H1 (cell line): ENCODE measurements at regions not wholly inside any gene's neighbourhood (a gene's known extent, or its start where the extent isn't known, plus 50 kb on each side); places are given as distances from the start of the nearest gene placed in this dataset.

Experiments used
- CTCF ChIA-PET: fragments of 300-600 bp; sonication (Branson Sonifier 250); formaldehyde crosslinking; loops from one replicate; lab custom pipeline; 2021; ENCODE audit not compliant: partially characterized antibody; lab: Charles Lee
- POLR2A ChIA-PET: fragments of 300-600 bp; sonication (Branson Sonifier 250); formaldehyde crosslinking; loops from one replicate; lab custom pipeline; 2021; ENCODE audit warnings: inconsistent platforms; ENCODE audit not compliant: partially characterized antibody; lab: Charles Lee
- DNase-seq, 2 experiments: peaks; one replicate each; pipeline versions ENCODE4 v3.0.0 to v3.0.0-alpha.2; 2010 to 2022; ENCODE audit warnings: low spot score in 2 of 2, low read depth in 1 of 2, mixed read lengths in 1 of 2
- FAIRE-seq: peaks from 2 replicates; lab custom pipeline; 2011; peaks lifted over from hg19 to GRCh38; lab: Jason Lieb, UNC
- H2AFZ ChIP-seq: 2 replicates; pipeline ENCODE4 v1.8.1; 2012; ENCODE audit warnings: low read length, inconsistent platforms
- H2AK5ac ChIP-seq: 2 replicates; pipeline ENCODE4 v1.6.1; 2013; ENCODE audit warnings: low read depth, low read length
- H2BK120ac ChIP-seq: replicated peaks from 2 replicates; pipeline ENCODE3; 2013; ENCODE audit warnings: low read depth, low read length, inconsistent platforms
- H2BK12ac ChIP-seq: 2 replicates; pipeline ENCODE4 v1.6.1; 2013; ENCODE audit warnings: low read depth, low read length
- H2BK15ac ChIP-seq: 2 replicates; pipeline ENCODE4 v1.6.1; 2013; ENCODE audit warnings: low read length
- H2BK20ac ChIP-seq: 2 replicates; pipeline ENCODE4 v1.6.1; 2013; ENCODE audit warnings: low read length
- H2BK5ac ChIP-seq: 2 replicates; pipeline ENCODE4 v1.6.1; 2013; ENCODE audit warnings: low read depth, low read length
- H3K14ac ChIP-seq: 2 replicates; pipeline ENCODE4 v1.6.1; 2013; ENCODE audit warnings: inconsistent platforms; ENCODE audit not compliant: insufficient read length
- H3K18ac ChIP-seq: 2 replicates; pipeline ENCODE4 v1.6.1; 2013; ENCODE audit warnings: low read length; ENCODE audit errors: extremely low read depth
- H3K23ac ChIP-seq: 2 replicates; pipeline ENCODE4 v1.6.1; 2013; ENCODE audit warnings: inconsistent platforms; ENCODE audit not compliant: insufficient read length
- H3K23me2 ChIP-seq: 2 replicates; pipeline ENCODE4 v1.6.1; 2013; ENCODE audit warnings: low read depth, low read length
- H3K27ac ChIP-seq: 2 replicates; pipeline ENCODE4 v1.6.1; 2011; ENCODE audit warnings: low read depth, low read length, inconsistent platforms
- H3K27me3 ChIP-seq, 4 experiments: replicated peaks in 1 of 4; 1 replicate in 1 of 4; 2 replicates in 3 of 4; pipeline versions ENCODE4 v1.6.1 to v1.8.1; 2011 to 2013; ENCODE audit warnings: low read length in 3 of 4, mild to moderate bottlenecking in 3 of 4, inconsistent platforms in 2 of 4, mixed read lengths in 2 of 4, moderate library complexity in 1 of 4; ENCODE audit not compliant: control insufficient read depth in 3 of 4, insufficient read depth in 3 of 4; ENCODE audit errors: extremely low read depth in 1 of 4
- H3K36me3 ChIP-seq, 4 experiments: 2 replicates each; pipeline versions ENCODE4 v1.6.1 to v1.8.1; 2011 to 2013; ENCODE audit warnings: mild to moderate bottlenecking in 4 of 4, low read length in 3 of 4, moderate library complexity in 2 of 4, control low read depth in 1 of 4, inconsistent platforms in 1 of 4; ENCODE audit not compliant: insufficient read depth in 4 of 4, control insufficient read depth in 2 of 4
- H3K4ac ChIP-seq: replicated peaks from 2 replicates; pipeline ENCODE3; 2013; ENCODE audit warnings: low read length, low read depth, mixed read lengths, inconsistent platforms; ENCODE audit not compliant: insufficient read length
- H3K4me1 ChIP-seq, 4 experiments: replicated peaks in 1 of 4; 1 replicate in 1 of 4; 2 replicates in 3 of 4; pipeline versions ENCODE4 v1.6.1 to v1.8.1; 2011 to 2013; ENCODE audit warnings: low read length in 3 of 4, inconsistent platforms in 2 of 4, mixed read lengths in 1 of 4; ENCODE audit not compliant: insufficient read depth in 4 of 4, control insufficient read depth in 3 of 4
- H3K4me2 ChIP-seq, 2 experiments: 2 replicates each; pipeline versions ENCODE4 v1.6.1 to v1.8.1; 2011 to 2013; ENCODE audit warnings: low read depth in 2 of 2, low read length in 2 of 2, control low read depth in 1 of 2, inconsistent platforms in 1 of 2, mild to moderate bottlenecking in 1 of 2; ENCODE audit not compliant: insufficient read depth in 1 of 2
- H3K4me3 ChIP-seq, 4 experiments: fragments of 200-600, 300-600 bp in 1 of 4; sonication (generic), shearing (Covaris generic), sonication (Bioruptor Twin) in 1 of 4; 2 replicates each; pipeline versions ENCODE4 v1.5.1 to v1.8.1; 2011 to 2016; ENCODE audit warnings: low read length in 4 of 4, low read depth in 3 of 4, control low read depth in 2 of 4, inconsistent platforms in 2 of 4, mild to moderate bottlenecking in 2 of 4, mixed read lengths in 1 of 4, moderate library complexity in 1 of 4; ENCODE audit not compliant: insufficient read depth in 2 of 4; ENCODE audit errors: extremely low read depth in 1 of 4
- H3K56ac ChIP-seq: replicated peaks from 2 replicates; pipeline ENCODE3; 2013; ENCODE audit warnings: low read depth, mild to moderate bottlenecking, mixed read lengths, low read length, inconsistent platforms; ENCODE audit not compliant: insufficient read length
- H3K79me1 ChIP-seq: 2 replicates; pipeline ENCODE4 v1.6.1; 2013; ENCODE audit warnings: low read depth, low read length, control low read depth
- H3K79me2 ChIP-seq, 2 experiments: 2 replicates each; pipeline versions ENCODE4 v1.6.1 to v1.8.1; 2012 to 2013; ENCODE audit warnings: low read length in 2 of 2, mild to moderate bottlenecking in 2 of 2, inconsistent platforms in 1 of 2; ENCODE audit not compliant: insufficient read depth in 2 of 2, control insufficient read depth in 1 of 2
- H3K9ac ChIP-seq, 4 experiments: replicated peaks in 1 of 4; 1 replicate in 1 of 4; 2 replicates in 3 of 4; pipeline versions ENCODE4 v1.6.1 to v1.8.1; 2011 to 2013; ENCODE audit warnings: low read depth in 3 of 4, low read length in 3 of 4, control low read depth in 2 of 4, mild to moderate bottlenecking in 2 of 4, moderate library complexity in 2 of 4, inconsistent platforms in 1 of 4; ENCODE audit errors: extremely low read depth in 1 of 4
- H3K9me3 ChIP-seq, 2 experiments: 2 replicates each; pipeline versions ENCODE4 v1.6.1 to v1.8.1; 2012 to 2013; ENCODE audit warnings: mild to moderate bottlenecking in 2 of 2, moderate library complexity in 2 of 2, control low read depth in 1 of 2, inconsistent platforms in 1 of 2, low read depth in 1 of 2, low read length in 1 of 2, mixed read lengths in 1 of 2; ENCODE audit not compliant: insufficient read depth in 2 of 2
- H4K20me1 ChIP-seq, 2 experiments: replicated peaks in 1 of 2; 2 replicates each; pipeline versions ENCODE3 to v1.8.1; 2011 to 2013; ENCODE audit warnings: inconsistent platforms in 2 of 2, low read length in 2 of 2, mild to moderate bottlenecking in 1 of 2; ENCODE audit not compliant: insufficient read depth in 2 of 2, control insufficient read depth in 1 of 2
- H4K5ac ChIP-seq: 2 replicates; pipeline ENCODE4 v1.6.1; 2013; ENCODE audit warnings: low read length, low read depth, mixed read lengths, inconsistent platforms; ENCODE audit not compliant: insufficient read length
- H4K8ac ChIP-seq: 2 replicates; pipeline ENCODE4 v1.8.0; 2013; ENCODE audit warnings: mild to moderate bottlenecking, moderate library complexity, low read length, inconsistent platforms; ENCODE audit not compliant: insufficient read depth; ENCODE audit errors: extremely low read depth
- H4K91ac ChIP-seq: replicated peaks from 2 replicates; pipeline ENCODE3; 2013; ENCODE audit warnings: low read length, mixed read lengths, inconsistent platforms; ENCODE audit not compliant: insufficient read length
- ATF3 ChIP-seq: IDR thresholded peaks from 2 replicates; pipeline ENCODE4 v1.6.1; 2011; ENCODE audit warnings: low read depth, mild to moderate bottlenecking, low read length; ENCODE audit not compliant: insufficient read depth
- BCL11A ChIP-seq, 2 experiments: IDR thresholded peaks; one replicate each; pipeline ENCODE4 v1.6.1; 2011; ENCODE audit warnings: low read depth in 2 of 2, low read length in 2 of 2, mild to moderate bottlenecking in 2 of 2
- CREB1 ChIP-seq: IDR thresholded peaks from 2 replicates; pipeline ENCODE4 v1.6.1; 2012; ENCODE audit warnings: inconsistent platforms
- EGR1 ChIP-seq: IDR thresholded peaks from 2 replicates; pipeline ENCODE4 v1.6.1; 2011; ENCODE audit warnings: low read depth, low read length, borderline replicate concordance
- KDM5A ChIP-seq: fragments of 200-600 bp; IDR thresholded peaks from 2 replicates; pipeline ENCODE4 v1.7.1; 2012; ENCODE audit warnings: mild to moderate bottlenecking, low read length, inconsistent platforms, mixed read lengths
- NANOG ChIP-seq: IDR thresholded peaks from 2 replicates; pipeline ENCODE4 v1.6.1; 2011; ENCODE audit warnings: low read length, low read depth, mild to moderate bottlenecking, inconsistent platforms; ENCODE audit not compliant: insufficient read depth, poor library complexity, severe bottlenecking
- POLR2A ChIP-seq, 2 experiments: IDR thresholded peaks; 1 replicate in 1 of 2; 2 replicates in 1 of 2; pipeline ENCODE4 v1.6.1; 2011; ENCODE audit warnings: low read depth in 2 of 2, low read length in 2 of 2, mild to moderate bottlenecking in 2 of 2; ENCODE audit errors: control extremely low read depth in 1 of 2
- POLR2AphosphoS5 ChIP-seq: IDR thresholded peaks from 2 replicates; pipeline ENCODE4 v1.6.1; 2011; ENCODE audit warnings: low read depth, low read length
- RAD21 ChIP-seq, 2 experiments: IDR thresholded peaks in 1 of 2; conservative IDR thresholded peaks in 1 of 2; 2 replicates each; pipeline ENCODE4 v1.6.1; 2011; ENCODE audit warnings: low read depth in 2 of 2, low read length in 2 of 2, improper control_type of control experiment in 1 of 2, inconsistent platforms in 1 of 2, mild to moderate bottlenecking in 1 of 2, moderate library complexity in 1 of 2
- SIRT6 ChIP-seq: IDR thresholded peaks from one replicate; pipeline ENCODE4 v1.7.1; 2012; ENCODE audit warnings: low read length, inconsistent platforms
- SIX5 ChIP-seq: IDR thresholded peaks from 2 replicates; pipeline ENCODE4 v1.6.1; 2011; ENCODE audit warnings: mild to moderate bottlenecking, low read depth, low read length
- SP2 ChIP-seq: IDR thresholded peaks from 2 replicates; pipeline ENCODE4 v1.6.1; 2012; ENCODE audit warnings: mild to moderate bottlenecking, low read length, inconsistent platforms
- SUZ12 ChIP-seq: fragments of 200-600 bp; sonication (generic); IDR thresholded peaks from 2 replicates; pipeline ENCODE4 v1.6.1; 2012; ENCODE audit warnings: mild to moderate bottlenecking, inconsistent platforms, low read length, moderate library complexity, mixed read lengths
- TAF1 ChIP-seq: IDR thresholded peaks from 2 replicates; pipeline ENCODE4 v1.6.1; 2011; ENCODE audit warnings: mild to moderate bottlenecking, low read depth, low read length
- TBP ChIP-seq: IDR thresholded peaks from 2 replicates; pipeline ENCODE4 v1.6.1; 2011; ENCODE audit warnings: low read depth, low read length, improper control_type of control experiment
- TCF12 ChIP-seq: IDR thresholded peaks from 2 replicates; pipeline ENCODE4 v1.6.1; 2011; ENCODE audit warnings: low read depth, mild to moderate bottlenecking, low read length
- TEAD4 ChIP-seq: IDR thresholded peaks from 2 replicates; pipeline ENCODE4 v1.6.1; 2012; ENCODE audit warnings: low read depth, low read length, inconsistent platforms, mixed read lengths
- WGBS, 2 experiments: shearing (Covaris generic) in 1 of 2; methylation state at CpG; one replicate each; pipeline versions ENCODE4 v1.1.6 to v1.1.7; 2013 to 2015; ENCODE audit warnings: low lambda C conversion rate in 2 of 2, mixed read lengths in 2 of 2, inconsistent platforms in 1 of 2, low coverage in 1 of 2, missing lambda C conversion rate in 1 of 2; ENCODE audit not compliant: insufficient replicate concordance in 2 of 2, insufficient coverage in 1 of 2, insufficient read length in 1 of 2; ENCODE audit errors: extremely low coverage in 1 of 2, missing lambda C conversion rate in 1 of 2; 5-methylcytosine and 5-hydroxymethylcytosine counted together

- H3K4me1 ChIP-seq = no peaks in the 10 kb centered on the region
- no peaks in the 10 kb centered on the region for H3K36me3 ChIP-seq
- no peak overlapping the region for H2BK20ac ChIP-seq
- H2BK12ac ChIP-seq = no peak overlapping the region
- H2BK5ac ChIP-seq = no peak overlapping the region
- H2BK15ac ChIP-seq = no peak overlapping the region
- no peak overlapping the region for H2AK5ac ChIP-seq
- H4K20me1 ChIP-seq = no peaks in the 10 kb centered on the region
- WGBS, 2 experiments = 88% methylated on average over 1 of the region's 1 CpG; no CpG with 5 or more reads in 1 of the 2 experiments
- no peak overlapping the region for H3K56ac ChIP-seq
- H4K8ac ChIP-seq = no peak overlapping the region
- H3K9me3 ChIP-seq = no peaks in the 10 kb centered on the region
- H3K23me2 ChIP-seq = no peaks in the 10 kb centered on the region; the same call in 1 of the 2 replicates
- no peak for DNase-seq
- H3K27me3 ChIP-seq = no peaks in the 10 kb centered on the region
- H3K79me2 ChIP-seq = no peaks in the 10 kb centered on the region
- no peak overlapping the region for H3K4me2 ChIP-seq
- no peak overlapping the region for H3K9ac ChIP-seq
- H3K4me3 ChIP-seq = no peak overlapping the region
- no peak overlapping the region for H2BK120ac ChIP-seq
- no peak overlapping the region for H4K91ac ChIP-seq
- H3K4ac ChIP-seq = no peak overlapping the region
- H3K27ac ChIP-seq = no peak overlapping the region
- no peaks in the 10 kb centered on the region for H3K79me1 ChIP-seq
- no peak overlapping the region for H3K18ac ChIP-seq
- ChIA-PET POLR2A (no interaction called here), CTCF (interaction anchor here (1.7 to 5.0 kb wide), 2 partner anchors 11 to 16 kb away, joined by 3 to 27 read pairs; no protein-coding TSS in a partner anchor)
- no peak overlapping the region for H3K14ac ChIP-seq
- H2AFZ ChIP-seq = no peak overlapping the region
- FAIRE-seq = no peak
- H3K23ac ChIP-seq = no peak overlapping the region
- H4K5ac ChIP-seq = no peak overlapping the region
- TF ChIP-seq CREB1 (no peak), EGR1 (no peak), NANOG (no peak), TEAD4 (no peak), BCL11A (IDR thresholded peaks at IDR 0.05; ENCODE audit: low read depth in 2 of 2, low read length in 2 of 2) (no peak), POLR2A (IDR thresholded peaks at IDR 0.05; ENCODE audit: control extremely low read depth in 1 of 2, low read depth in 2 of 2, low read length in 2 of 2) (no peak), RAD21 (IDR thresholded peaks at IDR 0.05 in 1 of 2, conservative IDR thresholded peaks at IDR 0.05 in 1 of 2; ENCODE audit: low read depth in 2 of 2, low read length in 2 of 2) (no peak), TBP (no peak), SIX5 (no peak), SP2 (no peak), TCF12 (no peak), SIRT6 (no peak), ATF3 (no peak), POLR2AphosphoS5 (no peak), SUZ12 (no peak), TAF1 (no peak), KDM5A (no peak)
Observed at GRCh38 chr3:64380546-64380945, 155.3 kb upstream of the PRICKLE2 start.
